Loucy (cell line): ENCODE measurements at regions not wholly inside any gene's neighbourhood (a gene's known extent, or its start where the extent isn't known, plus 50 kb on each side); places are given as distances from the start of the nearest gene placed in this dataset.
"Not testable (repeated sequence)": the region's sequence is repeated elsewhere in the genome, so short reads cannot be mapped to it uniquely, and the experiment has no call there.

Source experiments
- CTCF ChIP-seq: fragments of 200-600 bp; sonication (generic); conservative IDR thresholded peaks from 2 replicates; pipeline ENCODE4 v1.5.1; 2014; ENCODE audit warnings: mild to moderate bottlenecking, antibody characterized with exemption, low read length
- EZH2phosphoT487 ChIP-seq: fragments of 200-600 bp; IDR thresholded peaks from 2 replicates; pipeline ENCODE4 v1.6.1; 2018; ENCODE audit warnings: antibody characterized with exemption, mild to moderate bottlenecking, moderate library complexity, borderline replicate concordance

- not testable (repeated sequence) for TF ChIP-seq CTCF, EZH2phosphoT487
These were observed 1846.3 kb downstream of the KHDRBS2 start for GRCh38 chr6:60439709-60440108.
